HG03159 (cell line): ENCODE measurements at regions not wholly inside any gene's neighbourhood (a gene's known extent, or its start where the extent isn't known, plus 50 kb on each side); places are given as distances from the start of the nearest gene placed in this dataset.

Source experiments
- ATAC-seq: cut with Tn5 transposase; IDR thresholded peaks from one replicate; pipeline ENCODE4 v1.9.1; 2021; ENCODE audit warnings: mild to moderate bottlenecking, moderate library complexity; ENCODE audit not compliant: unreplicated experiment

- ATAC-seq: no peak
Observed at GRCh38 chr5:8234179-8234770, 365.3 kb downstream of the MTRR start.

- ATAC-seq: no peak
Observed at GRCh38 chr5:8238080-8238479, 369.1 kb downstream of the MTRR start.

GRCh38 chr5:8239198-8239597 is 370.2 kb downstream of the MTRR start:
- no peak for ATAC-seq

GRCh38 chr5:8239646-8240045 is 370.7 kb downstream of the MTRR start:
- no peak for ATAC-seq

GRCh38 chr5:8241076-8241475 is 372.1 kb downstream of the MTRR start:
- no peak for ATAC-seq

- no peak for ATAC-seq
Observed at GRCh38 chr5:8241558-8241957, 372.6 kb downstream of the MTRR start.

GRCh38 chr5:8247049-8247899 is 378.3 kb downstream of the MTRR start:
- ATAC-seq: no peak

GRCh38 chr5:8253376-8253775 is 384.4 kb downstream of the MTRR start:
- no peak for ATAC-seq

- no peak for ATAC-seq
Observed at GRCh38 chr5:8254674-8255073, 385.7 kb downstream of the MTRR start.

GRCh38 chr5:8258801-8259200 is 389.9 kb downstream of the MTRR start:
- ATAC-seq: no peak

GRCh38 chr5:8270246-8270645 is 401.3 kb downstream of the MTRR start:
- no peak for ATAC-seq

GRCh38 chr5:8280711-8281363 is 411.9 kb downstream of the MTRR start:
- no peak for ATAC-seq

- ATAC-seq: no peak
Observed at GRCh38 chr5:8288334-8288733, 419.4 kb downstream of the MTRR start.

- no peak for ATAC-seq
Observed at GRCh38 chr5:8288897-8289516, 420.1 kb downstream of the MTRR start.

GRCh38 chr5:8289779-8290178 is 420.8 kb downstream of the MTRR start:
- no peak for ATAC-seq

- ATAC-seq: no peak
Observed at GRCh38 chr5:8290721-8291120, 421.8 kb downstream of the MTRR start.

- no peak for ATAC-seq
Observed at GRCh38 chr5:8291641-8292040, 422.7 kb downstream of the MTRR start.

- no peak for ATAC-seq
Observed at GRCh38 chr5:8295141-8295540, 426.2 kb downstream of the MTRR start.

GRCh38 chr5:8299716-8300115 is 430.8 kb downstream of the MTRR start:
- ATAC-seq: no peak

GRCh38 chr5:8304341-8304740 is 435.4 kb downstream of the MTRR start:
- no peak for ATAC-seq

GRCh38 chr5:8306288-8306896 is 437.4 kb downstream of the MTRR start:
- no peak for ATAC-seq
